SK-N-SH (cell line): ENCODE measurements at regions not wholly inside any gene's neighbourhood (a gene's known extent, or its start where the extent isn't known, plus 50 kb on each side); places are given as distances from the start of the nearest gene placed in this dataset.

Experiments used
- CTCF ChIA-PET: fragments of 300-600, 350-600 bp; formaldehyde crosslinking; extraction: SDS; loops from one replicate; lab custom pipeline; 2021; lab: Yijun Ruan, JAX
- POLR2A ChIA-PET: fragments of 350-600 bp; sonication (Branson Sonifier 250); formaldehyde crosslinking; extraction: SDS; loops from one replicate; lab custom pipeline; 2020; ENCODE audit warnings: antibody characterized with exemption, inconsistent platforms; lab: Yijun Ruan, JAX
- DNase-seq: peaks from one replicate; pipeline ENCODE4 v3.0.0; 2012
- H2AFZ ChIP-seq: fragments of 200-600 bp; sonication (generic); 2 replicates; pipeline ENCODE4 v1.8.1; 2016; ENCODE audit warnings: antibody characterized with exemption, mild to moderate bottlenecking, low read depth
- H3F3A ChIP-seq: fragments of 200-600 bp; sonication (generic); replicated peaks from 2 replicates; pipeline ENCODE3; 2016; ENCODE audit warnings: antibody characterized with exemption, mild to moderate bottlenecking; ENCODE audit not compliant: insufficient read depth
- H3K27ac ChIP-seq, 2 experiments: fragments of 200-500 bp in 1 of 2; fragments of 200-600 bp in 1 of 2; sonication (Bioruptor generic) in 1 of 2; sonication (generic), shearing (Covaris generic) in 1 of 2; 2 replicates each; pipeline versions ENCODE4 v1.5.1 to v1.6.1; 2014 to 2016; ENCODE audit warnings: low read depth in 2 of 2, inconsistent platforms in 1 of 2, low read length in 1 of 2, mild to moderate bottlenecking in 1 of 2, mixed read lengths in 1 of 2
- H3K27me3 ChIP-seq: fragments of 200-600 bp; sonication (generic), shearing (Covaris generic); 2 replicates; pipeline ENCODE4 v1.6.1; 2016; ENCODE audit warnings: mixed run types; ENCODE audit not compliant: insufficient read depth
- H3K36me3 ChIP-seq, 2 experiments: fragments of 200-500 bp in 1 of 2; fragments of 200-600 bp in 1 of 2; sonication (Bioruptor generic) in 1 of 2; sonication (generic) in 1 of 2; replicated peaks in 1 of 2; 2 replicates each; pipeline versions ENCODE3 to v1.5.1; 2014 to 2016; ENCODE audit warnings: low read length in 1 of 2, mild to moderate bottlenecking in 1 of 2; ENCODE audit not compliant: insufficient read depth in 2 of 2, control insufficient read depth in 1 of 2
- H3K4me1 ChIP-seq, 2 experiments: fragments of 200-500 bp in 1 of 2; fragments of 200-600 bp in 1 of 2; sonication (Bioruptor generic) in 1 of 2; sonication (generic), shearing (Covaris generic) in 1 of 2; 2 replicates each; pipeline versions ENCODE4 v1.5.1 to v1.6.1; 2014 to 2016; ENCODE audit warnings: low read depth in 1 of 2, low read length in 1 of 2, mixed run types in 1 of 2; ENCODE audit not compliant: insufficient read depth in 2 of 2, control insufficient read depth in 1 of 2
- H3K4me2 ChIP-seq: fragments of 200-600 bp; sonication (generic), shearing (Covaris generic); 2 replicates; pipeline ENCODE4 v1.6.1; 2017; ENCODE audit warnings: mixed run types
- H3K4me3 ChIP-seq, 2 experiments: fragments of 200-500 bp in 1 of 2; fragments of 200-600 bp in 1 of 2; sonication (Bioruptor generic) in 1 of 2; sonication (generic), shearing (Covaris generic) in 1 of 2; 2 replicates each; pipeline versions ENCODE4 v1.5.1 to v1.8.1; 2014 to 2016; ENCODE audit warnings: low read depth in 2 of 2, inconsistent platforms in 1 of 2, low read length in 1 of 2, mild to moderate bottlenecking in 1 of 2, mixed read lengths in 1 of 2, moderate library complexity in 1 of 2
- H3K79me2 ChIP-seq: fragments of 200-600 bp; sonication (generic); 2 replicates; pipeline ENCODE4 v1.8.1; 2017; ENCODE audit warnings: mild to moderate bottlenecking; ENCODE audit not compliant: insufficient read depth
- H3K9ac ChIP-seq: fragments of 200-600 bp; sonication (generic); 2 replicates; pipeline ENCODE4 v1.6.1; 2017; ENCODE audit warnings: mixed run types
- H3K9me2 ChIP-seq: fragments of 200-600 bp; sonication (generic); 2 replicates; pipeline ENCODE4 v1.6.1; 2017; ENCODE audit warnings: mixed run types
- H3K9me3 ChIP-seq: fragments of 200-600 bp; sonication (generic); 2 replicates; pipeline ENCODE4 v1.6.1; 2017; ENCODE audit warnings: mixed run types, mild to moderate bottlenecking, moderate library complexity
- H4K20me1 ChIP-seq: fragments of 200-600 bp; sonication (generic); 2 replicates; pipeline ENCODE4 v1.6.1; 2017; ENCODE audit warnings: mild to moderate bottlenecking, mixed run types; ENCODE audit not compliant: insufficient read depth
- CTCF ChIP-seq: fragments of 200-600 bp; sonication (generic); IDR thresholded peaks from 2 replicates; pipeline ENCODE4 v1.6.1; 2017; ENCODE audit warnings: antibody characterized with exemption, mild to moderate bottlenecking, moderate library complexity
- FOSL2 ChIP-seq: IDR thresholded peaks from 2 replicates; pipeline ENCODE4 v1.4.0; 2012; ENCODE audit warnings: low read depth, mild to moderate bottlenecking, moderate library complexity, borderline replicate concordance
- FOXJ3 ChIP-seq: sonication (generic); formaldehyde crosslinking; IDR thresholded peaks from 2 replicates; pipeline ENCODE4 v1.5.1; 2020; ENCODE audit warnings: mild to moderate bottlenecking, missing genetic modification reagents
- FOXM1 ChIP-seq: IDR thresholded peaks from 2 replicates; pipeline ENCODE4 v1.4.0; 2012; ENCODE audit warnings: low read depth, mild to moderate bottlenecking
- IRF3 ChIP-seq: fragments of 150-350 bp; IDR thresholded peaks from 2 replicates; pipeline ENCODE4 v1.6.1; 2016; ENCODE audit warnings: mild to moderate bottlenecking, low read depth, low read length
- JUND ChIP-seq: IDR thresholded peaks from 2 replicates; pipeline ENCODE4 v1.4.0; 2012
- MXI1 ChIP-seq: IDR thresholded peaks from 2 replicates; pipeline ENCODE4 v1.6.1; 2012; ENCODE audit warnings: mild to moderate bottlenecking, low read depth, low read length, improper control_type of control experiment
- NFIC ChIP-seq: IDR thresholded peaks from 2 replicates; pipeline ENCODE4 v1.4.0; 2012; ENCODE audit warnings: borderline replicate concordance
- NRF1 ChIP-seq: IDR thresholded peaks from 2 replicates; pipeline ENCODE4 v1.6.1; 2012; ENCODE audit warnings: low read depth, mild to moderate bottlenecking, low read length
- PBX3 ChIP-seq: IDR thresholded peaks from 2 replicates; pipeline ENCODE4; 2012
- RCOR1 ChIP-seq: fragments of 150-350 bp; IDR thresholded peaks from 2 replicates; pipeline ENCODE4 v1.6.1; 2017; ENCODE audit warnings: antibody characterized with exemption, low read length
- REST ChIP-seq: IDR thresholded peaks from 2 replicates; pipeline ENCODE4 v1.6.1; 2012; ENCODE audit warnings: mild to moderate bottlenecking, low read depth, low read length, moderate library complexity
- SIN3A ChIP-seq: IDR thresholded peaks from 2 replicates; pipeline ENCODE4 v1.6.1; 2012; ENCODE audit warnings: low read depth, mild to moderate bottlenecking, low read length, moderate library complexity, borderline replicate concordance
- TEAD4 ChIP-seq: IDR thresholded peaks from 2 replicates; pipeline ENCODE4 v1.4.0; 2012; ENCODE audit warnings: mild to moderate bottlenecking, borderline replicate concordance; ENCODE audit not compliant: insufficient read depth
- USF2 ChIP-seq: fragments of 150-350 bp; IDR thresholded peaks from 2 replicates; pipeline ENCODE4 v1.6.1; 2017; ENCODE audit warnings: antibody characterized with exemption, low read length, low read depth, borderline replicate concordance
- YY1 ChIP-seq: IDR thresholded peaks from 2 replicates; pipeline ENCODE4 v1.4.0; 2012; ENCODE audit warnings: low read depth, mild to moderate bottlenecking
- WGBS: methylation state at CpG from one replicate; pipeline ENCODE4 v1.1.6; 2017; ENCODE audit warnings: low lambda C conversion rate; 5-methylcytosine and 5-hydroxymethylcytosine counted together

GRCh38 chr18:78293540-78293939, 686.1 kb upstream of the SALL3 start:
- Histone ChIP-seq H4K20me1 (no peaks in the 10 kb centered on the region), H3K4me3 (no peak overlapping the region), H2AFZ (no peak overlapping the region), H3K9me2 (no peaks in the 10 kb centered on the region), H3K9me3 (no peaks in the 10 kb centered on the region), H3K79me2 (no peaks in the 10 kb centered on the region), H3K4me1 (no peaks in the 10 kb centered on the region), H3K27ac (no peak overlapping the region), H3K4me2 (no peak overlapping the region), H3K9ac (no peak overlapping the region), H3F3A (no peaks in the 10 kb centered on the region), H3K27me3 (peaks cover 37% of the 10 kb centered on the region; the same call in 1 of the 2 replicates), H3K36me3 (no peaks in the 10 kb centered on the region)
- no peak for DNase-seq
- CTCF ChIA-PET, result no interaction called here
- POLR2A ChIA-PET, result no interaction called here
- TF ChIP-seq MXI1 (no peak), FOXM1 (no peak), FOSL2 (no peak), YY1 (no peak), RCOR1 (no peak), PBX3 (no peak), NRF1 (no peak), IRF3 (no peak), SIN3A (no peak), NFIC (no peak), FOXJ3 (CRISPR knock-in tag) (no peak), TEAD4 (no peak), REST (no peak), CTCF (no peak), JUND (no peak), USF2 (no peak)
- TF ChIP-seq, all 33 proteins: peak for 0
- 2% methylated on average over 16 of the region's 16 CpGs for WGBS
